ENCODE measurements at regions not wholly inside any gene's neighbourhood (a gene's known extent, or its start where the extent isn't known, plus 50 kb on each side); places are given as distances from the start of the nearest gene placed in this dataset.

GRCh38 chr12:127327986-127328385 lies 939.0 kb upstream of the TMEM132C start:
- TF ChIP-seq, protein P1, sequence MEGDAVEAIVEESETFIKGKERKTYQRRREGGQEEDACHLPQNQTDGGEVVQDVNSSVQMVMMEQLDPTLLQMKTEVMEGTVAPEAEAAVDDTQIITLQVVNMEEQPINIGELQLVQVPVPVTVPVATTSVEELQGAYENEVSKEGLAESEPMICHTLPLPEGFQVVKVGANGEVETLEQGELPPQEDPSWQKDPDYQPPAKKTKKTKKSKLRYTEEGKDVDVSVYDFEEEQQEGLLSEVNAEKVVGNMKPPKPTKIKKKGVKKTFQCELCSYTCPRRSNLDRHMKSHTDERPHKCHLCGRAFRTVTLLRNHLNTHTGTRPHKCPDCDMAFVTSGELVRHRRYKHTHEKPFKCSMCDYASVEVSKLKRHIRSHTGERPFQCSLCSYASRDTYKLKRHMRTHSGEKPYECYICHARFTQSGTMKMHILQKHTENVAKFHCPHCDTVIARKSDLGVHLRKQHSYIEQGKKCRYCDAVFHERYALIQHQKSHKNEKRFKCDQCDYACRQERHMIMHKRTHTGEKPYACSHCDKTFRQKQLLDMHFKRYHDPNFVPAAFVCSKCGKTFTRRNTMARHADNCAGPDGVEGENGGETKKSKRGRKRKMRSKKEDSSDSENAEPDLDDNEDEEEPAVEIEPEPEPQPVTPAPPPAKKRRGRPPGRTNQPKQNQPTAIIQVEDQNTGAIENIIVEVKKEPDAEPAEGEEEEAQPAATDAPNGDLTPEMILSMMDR (IDR thresholded peaks at IDR 0.05; ENCODE audit: extremely low read depth in 1 of 2, insufficient read depth in 1 of 2, low read depth in 1 of 2, low read length in 2 of 2) = no peak
- TF ChIP-seq EZH2 (IDR thresholded peaks at IDR 0.05; ENCODE audit: borderline replicate concordance, low read depth, low read length, severe bottlenecking) (no peak), POLR2A (IDR thresholded peaks at IDR 0.05; ENCODE audit: low read depth, low read length) (no peak), POLR2AphosphoS5 (IDR thresholded peaks at IDR 0.05; ENCODE audit: insufficient read depth, low read depth, low read length) (no peak), MYC (IDR thresholded peaks at IDR 0.05; ENCODE audit: low read depth, low read length) (no peak)

Measured in endothelial cell of umbilical vein (primary cell).